NCI-H1417 treated with DMSO at 0.1 percent for 48 hours (cell line): ENCODE measurements at regions not wholly inside any gene's neighbourhood (a gene's known extent, or its start where the extent isn't known, plus 50 kb on each side); places are given as distances from the start of the nearest gene placed in this dataset.

Experiments used
- DNase-seq: peaks from one replicate; lab custom pipeline; 2025; lab: John Stamatoyannopoulos, UW

- DNase-seq: no peak
Measured at GRCh38 chr12:45627407-45628069, 102.0 kb upstream of the ARID2 start.

DNA sequence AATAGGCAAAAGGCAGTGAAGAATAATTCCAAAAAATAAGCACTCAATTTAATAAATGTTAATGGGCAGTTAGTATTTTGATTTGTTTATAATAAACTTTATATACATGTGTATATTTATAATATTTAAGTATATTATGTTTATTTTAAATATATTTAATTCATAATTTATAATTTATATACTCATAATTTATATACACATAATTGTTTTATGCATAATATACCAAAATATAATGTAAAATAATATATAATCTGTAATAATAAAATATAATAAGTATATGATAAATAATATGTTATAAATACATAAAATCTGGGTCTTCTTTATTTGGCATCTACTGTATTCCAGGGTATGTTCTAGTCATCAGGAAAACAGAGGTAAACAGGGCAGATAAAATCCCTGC lies 100.2 kb upstream of the ARID2 start:
- DNase-seq: no peak

GRCh38 chr12:45633733-45634132 lies 95.8 kb upstream of the ARID2 start:
- DNase-seq: no peak

DNA sequence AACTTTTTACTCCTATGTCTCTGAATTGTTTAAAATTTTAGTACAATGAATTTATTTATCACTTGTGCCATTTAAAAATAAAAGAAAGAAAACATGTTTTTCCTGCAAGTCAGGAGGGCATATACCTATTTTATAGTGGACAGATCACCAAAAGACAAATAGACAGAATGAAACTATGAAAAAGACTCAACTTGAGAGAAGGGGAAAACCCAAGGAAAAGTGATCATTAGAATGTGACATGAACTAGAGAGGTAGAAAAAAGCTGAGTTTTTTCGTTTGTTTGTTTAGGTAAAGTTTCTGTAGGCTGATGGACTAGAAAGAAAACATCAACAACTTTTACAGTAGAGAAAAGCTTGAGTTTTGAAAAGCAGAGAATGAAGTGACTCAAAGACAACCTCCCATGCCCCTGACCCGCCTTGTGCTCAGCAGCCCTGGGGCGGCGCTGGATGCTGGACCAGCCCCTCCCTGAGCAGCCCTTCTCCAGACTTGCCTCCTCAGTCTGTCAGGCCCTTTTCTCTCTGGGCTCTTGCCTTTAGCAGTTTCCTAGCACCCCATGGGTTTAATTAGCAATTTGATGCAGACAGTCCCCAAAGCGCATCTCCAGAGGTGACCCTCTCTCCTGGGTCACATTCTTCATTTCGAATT lies 95.1 kb upstream of the ARID2 start:
- DNase-seq: no peak

DNA sequence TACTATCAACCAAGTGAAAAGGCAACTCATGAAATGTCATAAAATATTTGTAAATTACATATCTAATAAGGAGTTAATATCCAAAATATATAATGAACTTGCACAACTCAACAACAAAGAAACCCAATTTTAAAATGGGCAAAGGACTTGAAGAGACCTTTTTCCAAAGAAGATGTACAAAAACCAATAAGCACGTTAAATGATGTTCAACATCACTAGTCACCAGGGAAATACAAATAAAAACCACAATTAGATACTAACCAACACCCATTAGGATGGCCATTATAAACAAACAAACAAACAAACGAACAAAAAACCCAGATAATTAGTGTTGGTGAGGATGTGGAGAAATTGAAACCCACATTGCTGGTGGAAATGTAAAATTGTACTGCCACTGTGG lies 92.3 kb upstream of the ARID2 start:
- no peak for DNase-seq

- DNase-seq: no peak
Measured at GRCh38 chr12:45637706-45638105, 91.8 kb upstream of the ARID2 start.

GRCh38 chr12:45638386-45638785 lies 91.1 kb upstream of the ARID2 start:
- no peak for DNase-seq

DNA sequence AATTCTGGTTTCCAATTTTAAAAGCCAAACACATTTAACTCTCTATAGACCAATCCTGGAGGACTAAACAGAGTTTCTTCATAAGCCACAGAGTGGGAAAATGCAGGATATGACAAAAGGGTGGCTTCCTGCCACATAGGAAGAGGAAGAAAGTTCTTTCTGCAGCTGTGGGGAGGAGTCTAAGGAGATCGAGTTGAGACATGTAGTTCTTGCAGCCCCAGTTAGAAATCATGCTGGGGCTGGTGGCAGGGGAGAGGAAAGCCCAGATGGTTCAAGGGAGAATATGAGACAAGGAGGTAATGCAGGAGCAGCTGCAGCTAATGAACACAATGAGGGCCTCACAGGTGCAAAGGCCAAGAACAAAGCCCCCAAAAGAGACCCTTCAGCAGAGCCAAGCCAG lies 85.0 kb upstream of the ARID2 start:
- no peak for DNase-seq

GRCh38 chr12:45646851-45647581 lies 82.5 kb upstream of the ARID2 start:
- DNase-seq: no peak

DNA sequence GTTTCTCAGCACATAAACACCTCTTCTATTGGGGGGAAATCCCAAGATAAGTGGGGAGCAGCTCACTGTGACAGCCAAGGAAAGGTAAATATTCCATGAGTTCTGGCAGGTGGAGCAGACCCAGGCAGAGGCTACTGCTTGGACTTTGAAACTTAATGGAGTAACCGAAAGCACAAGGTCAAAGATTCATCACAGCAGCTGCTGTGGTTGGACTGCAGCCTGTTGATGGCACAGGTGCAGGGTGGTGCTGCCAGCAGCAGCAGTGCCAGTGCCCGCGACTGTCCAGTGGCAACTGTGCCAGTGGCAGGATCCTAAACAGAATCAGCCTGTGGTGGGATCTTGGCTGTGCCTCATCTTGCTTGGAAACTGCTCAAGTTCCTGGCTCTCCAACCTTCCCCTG lies 81.4 kb upstream of the ARID2 start:
- DNase-seq: no peak

DNA sequence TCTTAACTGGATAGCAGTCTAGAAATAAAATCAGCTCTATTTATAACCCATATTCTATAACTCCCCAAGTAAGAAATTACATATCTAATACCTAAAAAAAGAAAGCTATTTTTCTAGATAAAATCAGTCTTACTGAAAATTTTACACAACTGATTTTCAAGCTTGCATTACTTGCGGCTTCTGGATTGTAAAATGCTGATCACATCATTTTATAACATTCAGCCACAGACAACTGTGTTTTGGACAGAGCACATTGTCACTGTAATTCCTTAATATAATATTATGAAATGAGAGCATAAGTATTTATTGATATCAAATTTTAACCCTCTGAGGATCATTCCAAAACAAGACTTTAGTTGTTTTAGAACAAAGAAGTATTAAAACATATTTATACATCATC lies 78.5 kb upstream of the ARID2 start:
- no peak for DNase-seq

GRCh38 chr12:45654002-45654665 lies 75.4 kb upstream of the ARID2 start:
- DNase-seq: no peak

DNA sequence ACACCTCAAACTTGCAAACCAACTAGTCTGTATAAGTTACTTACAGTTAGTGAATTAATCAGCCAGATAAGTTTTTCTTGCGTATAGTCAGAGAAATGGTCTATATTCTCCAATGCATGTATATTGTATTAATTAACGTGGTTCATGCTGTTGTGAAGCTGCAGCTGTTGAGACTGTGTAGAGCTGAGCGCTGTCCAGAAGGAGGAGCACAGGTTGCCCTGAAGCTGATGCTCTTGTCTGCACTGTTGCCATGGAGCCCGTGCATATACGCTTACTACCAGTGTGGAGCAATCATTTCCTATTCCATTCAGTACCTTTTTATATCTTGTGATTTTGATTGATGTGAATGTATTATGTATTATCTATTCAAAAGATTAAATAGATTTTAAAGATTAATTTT lies 74.3 kb upstream of the ARID2 start:
- peak; percentile 52 for DNase-seq

DNA sequence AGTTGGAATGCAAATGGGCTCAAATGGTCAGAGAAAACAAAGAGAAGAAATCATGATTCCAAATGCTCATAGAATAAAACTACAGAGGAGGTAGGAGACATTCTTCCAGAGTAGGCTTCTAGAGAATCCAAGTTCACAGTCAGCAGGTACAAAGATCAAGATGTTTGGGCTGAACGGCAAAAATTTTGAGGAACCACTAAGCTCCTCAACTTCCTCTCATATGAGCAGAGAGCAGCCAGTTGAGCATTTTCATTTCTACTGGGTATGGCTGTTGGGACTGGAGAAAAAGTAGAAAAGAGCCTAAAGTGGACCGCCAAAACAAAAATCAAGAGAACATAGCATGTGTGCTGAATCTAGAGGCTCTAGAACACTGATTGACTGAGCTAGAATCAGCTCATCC lies 73.8 kb upstream of the ARID2 start:
- DNase-seq: no peak

GRCh38 chr12:45658020-45658419 lies 71.5 kb upstream of the ARID2 start:
- DNase-seq: no peak

GRCh38 chr12:45660330-45660729 lies 69.2 kb upstream of the ARID2 start:
- no peak for DNase-seq

DNA sequence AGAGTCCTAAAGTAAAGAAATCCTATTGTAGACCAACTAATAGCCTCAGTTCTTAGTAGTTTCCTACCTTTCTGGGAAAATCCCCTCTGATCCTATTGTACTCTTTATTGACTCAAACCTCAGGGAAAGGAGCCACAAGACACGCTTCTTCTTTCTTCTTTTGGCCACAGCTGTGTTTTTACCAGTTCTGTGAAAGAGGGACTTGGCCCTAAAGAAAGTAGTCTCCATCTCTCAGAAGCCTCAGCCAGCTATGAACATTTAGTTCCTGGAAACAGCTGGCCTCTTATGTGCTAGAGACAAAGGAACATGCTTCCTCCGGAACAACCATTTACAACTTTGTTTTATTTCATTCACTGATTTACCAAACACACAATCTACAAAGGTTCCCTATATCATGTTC lies 66.1 kb upstream of the ARID2 start:
- no peak for DNase-seq

DNA sequence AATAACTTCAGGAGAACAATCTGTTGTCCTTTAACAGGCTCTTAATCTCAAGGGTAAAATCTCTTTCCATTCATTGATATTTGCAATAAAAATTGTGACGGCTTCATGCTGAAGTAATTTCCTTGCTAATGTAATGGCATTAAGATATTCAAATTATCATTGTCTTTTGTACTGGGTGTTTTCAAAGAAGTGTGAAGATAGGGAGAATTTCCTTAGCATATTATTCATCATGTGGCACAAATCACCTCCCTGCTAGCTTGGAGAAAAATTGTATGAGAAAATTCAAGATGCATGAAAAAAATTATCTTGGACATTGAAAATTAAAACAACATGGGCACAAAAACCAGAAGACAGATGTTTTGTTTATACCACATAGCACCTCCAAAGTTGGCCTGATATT lies 63.6 kb upstream of the ARID2 start:
- no peak for DNase-seq

DNA sequence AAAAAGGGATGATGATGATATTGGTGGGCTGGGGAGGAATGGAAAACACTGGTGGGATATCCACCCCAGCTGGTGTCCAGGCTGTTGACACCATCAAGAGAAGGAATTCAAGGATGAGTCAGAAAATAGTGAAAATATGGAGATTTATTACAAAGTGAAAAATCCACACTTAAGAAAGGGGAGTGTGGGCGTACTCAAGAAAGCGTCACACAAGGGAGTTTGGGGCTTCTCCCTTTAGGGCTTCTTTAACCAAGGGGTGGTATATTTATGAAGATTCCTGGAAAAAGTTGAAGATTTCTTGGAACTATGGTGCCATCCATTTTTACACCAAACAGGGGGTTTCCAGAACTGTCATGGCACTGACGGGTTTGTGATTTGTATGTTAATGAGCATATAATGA lies 63.1 kb upstream of the ARID2 start:
- DNase-seq: no peak

- DNase-seq: no peak
Measured at GRCh38 chr12:45666816-45667215, 62.7 kb upstream of the ARID2 start.

- no peak for DNase-seq
Measured at GRCh38 chr12:45667761-45668160, 61.7 kb upstream of the ARID2 start.

DNA sequence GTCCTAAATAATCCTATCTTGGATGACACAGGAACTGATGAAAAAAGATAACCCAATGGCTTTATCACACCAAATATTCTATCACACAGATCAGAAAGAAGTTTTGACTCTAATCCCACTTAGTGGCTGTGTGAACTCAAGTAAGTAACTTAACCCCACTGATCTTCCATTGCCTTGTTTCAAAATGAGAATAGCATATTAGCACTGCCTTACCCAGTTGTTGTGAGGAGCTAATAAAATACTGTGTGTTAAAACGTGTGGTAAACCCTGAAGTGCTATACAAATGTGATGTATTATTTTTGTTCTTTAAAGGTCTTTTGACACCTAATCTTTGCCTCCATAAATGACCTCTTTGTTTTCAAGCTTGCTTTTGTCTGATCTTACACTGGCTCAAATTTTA lies 60.9 kb upstream of the ARID2 start:
- no peak for DNase-seq

DNA sequence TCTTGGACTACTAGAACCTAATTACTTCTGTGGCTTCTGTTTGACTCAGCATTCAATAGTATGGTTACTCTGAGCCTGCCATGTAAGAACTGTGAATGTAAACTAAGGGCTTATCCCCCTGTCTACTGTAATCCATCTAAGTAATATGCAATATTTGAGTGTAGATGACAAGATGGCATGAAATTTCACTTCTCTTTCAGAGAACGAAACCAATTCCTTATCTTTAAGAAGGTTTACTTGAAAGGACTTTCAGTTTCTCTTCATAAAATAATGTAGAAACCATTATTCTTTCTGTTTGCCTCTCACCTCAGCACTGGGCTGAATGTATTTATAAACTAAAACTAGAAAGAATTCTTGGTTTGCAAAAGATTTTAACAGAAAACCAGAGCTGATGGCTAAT lies 60.4 kb upstream of the ARID2 start:
- DNase-seq: no peak
